Gastrocnemius medialis (tissue), 4 donors: ENCODE measurements at regions not wholly inside any gene's neighbourhood (a gene's known extent, or its start where the extent isn't known, plus 50 kb on each side); places are given as distances from the start of the nearest gene placed in this dataset.

ENCODE experiments used
- ATAC-seq, 2 donors: fragments of 150-250 bp; one replicate each; pipeline ENCODE4 v1.9.1; 2016
- DNase-seq, 2 donors: peaks; one replicate each; pipeline ENCODE4 v3.0.0-alpha.2; 2019
- H3K27ac ChIP-seq, 4 donors: fragments of 200-600 bp; sonication (generic); 1 replicate in 1 of 4; 2 replicates in 3 of 4; pipeline ENCODE4 v1.5.1; 2016 to 2018; ENCODE audit warnings: mild to moderate bottlenecking in 2 of 4, moderate library complexity in 1 of 4
- H3K27me3 ChIP-seq, 3 donors: fragments of 200-600 bp; sonication (generic) in 2 of 3; 1 replicate in 1 of 3; 2 replicates in 2 of 3; pipeline versions ENCODE4 v1.5.1 to v1.6.0; 2016 to 2019; ENCODE audit warnings: mild to moderate bottlenecking in 1 of 3, moderate library complexity in 1 of 3
- H3K36me3 ChIP-seq, 2 donors: fragments of 200-600 bp; sonication (generic) in 1 of 2; one replicate each; pipeline ENCODE4 v1.5.1; 2017 to 2018
- H3K4me1 ChIP-seq, 2 donors: fragments of 200-600 bp; sonication (generic) in 1 of 2; one replicate each; pipeline ENCODE4 v1.5.1; 2016 to 2017; ENCODE audit warnings: mild to moderate bottlenecking in 2 of 2
- H3K4me3 ChIP-seq, 4 donors: fragments of 200-600 bp; sonication (generic) in 3 of 4; 1 replicate in 1 of 4; 2 replicates in 3 of 4; pipeline ENCODE4 v1.5.1; 2016 to 2019; ENCODE audit warnings: mild to moderate bottlenecking in 2 of 4
- H3K9me3 ChIP-seq, 3 donors: fragments of 200-600 bp; sonication (generic) in 2 of 3; 1 replicate in 1 of 3; 2 replicates in 2 of 3; pipeline ENCODE4 v1.5.1; 2016 to 2019
- POLR2A ChIP-seq, 2 donors: fragments of 450-650 bp; IDR thresholded peaks; one replicate each; pipeline ENCODE4 v1.6.1; 2017; ENCODE audit warnings: antibody characterized with exemption in 2 of 2, mild to moderate bottlenecking in 2 of 2, moderate library complexity in 2 of 2
- in situ Hi-C, 4 donors: fragments of 200-750 bp; cut with MboI; loops; one replicate each; pipeline versions ENCODE4 v1.15.0 to v1.8.0; 2017; ENCODE audit warnings: low sequenced_read_pairs in 4 of 4
- intact Hi-C: fragments of 100-400 bp; cut with DNase I; formaldehyde crosslinking; loops from one replicate; pipeline ENCODE4 v1.15.1; 2023; ENCODE audit warnings: low total_unique reads
- TF ChIP-seq, protein P1 (sequence below), 5 experiments: fragments of 450-650 bp in 3 of 5; fragments of 200-600 bp in 2 of 5; sonication (generic) in 2 of 5; IDR thresholded peaks in 4 of 5; conservative IDR thresholded peaks in 1 of 5; 1 replicate in 4 of 5; 2 replicates in 1 of 5; pipeline ENCODE4 v1.5.1; 2016 to 2019; ENCODE audit warnings: antibody characterized with exemption in 5 of 5, mild to moderate bottlenecking in 3 of 5, moderate library complexity in 3 of 5

DNA sequence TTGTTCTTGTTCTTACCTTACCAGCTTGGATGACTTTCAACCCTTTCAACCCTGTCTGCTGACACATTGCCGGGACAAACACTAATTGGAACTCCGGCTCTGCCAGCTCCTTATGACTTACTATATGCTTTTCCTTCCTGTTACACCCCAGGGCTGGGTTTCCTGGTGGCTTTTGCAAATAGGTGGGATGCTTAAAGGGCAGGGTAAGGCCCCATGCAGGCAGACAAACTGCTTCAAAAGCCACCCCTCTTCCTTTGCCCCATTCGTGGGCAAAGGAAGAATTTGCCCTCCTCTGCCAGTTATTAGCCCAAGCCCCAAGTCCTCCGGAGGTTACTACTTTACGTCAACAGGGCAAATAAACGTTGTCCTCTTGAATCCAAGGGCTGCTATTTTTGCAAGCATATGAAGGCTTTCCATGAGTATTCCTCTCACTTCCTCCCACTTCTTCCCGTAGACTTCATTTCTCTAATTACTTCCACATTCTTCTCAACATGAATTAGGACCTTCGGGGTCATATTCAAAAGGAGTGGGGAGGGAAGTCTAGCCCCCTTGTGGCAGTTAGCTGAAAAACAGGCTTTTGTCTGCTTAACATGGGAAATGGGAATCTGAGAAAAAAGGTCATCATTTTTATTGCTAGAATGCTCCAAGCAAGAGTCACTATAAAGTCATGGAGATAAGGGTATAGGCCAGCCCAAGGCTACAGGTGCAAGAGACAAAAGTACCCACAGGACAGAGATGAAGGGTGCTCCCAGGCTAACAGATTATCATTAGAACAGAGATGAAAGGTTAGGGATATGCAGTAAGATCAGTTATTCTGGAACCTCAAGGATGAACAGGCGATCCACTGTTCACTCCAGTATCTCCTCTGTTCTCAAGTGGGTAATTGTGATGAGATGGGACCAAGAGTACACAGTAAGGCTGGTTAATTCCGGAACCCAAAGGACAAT lies 56.3 kb upstream of the FSTL1 start:
- no peaks in the 10 kb centered on the region for H3K27me3 ChIP-seq
- no peak overlapping the region for H3K27ac ChIP-seq
- no peak overlapping the region for H3K4me3 ChIP-seq
- in situ Hi-C loops: loop anchor here in 1 of 4 donors (10.0 kb wide), 1 partner anchor 262 kb away; no protein-coding TSS in a partner anchor
- peaks cover 0 to 3% of the 10 kb centered on the region in 2 donors for H3K4me1 ChIP-seq
- H3K9me3 ChIP-seq: no peaks in the 10 kb centered on the region
- intact Hi-C loops: loop anchor here (2.0 kb wide), 1 partner anchor 88 kb away; no protein-coding TSS in a partner anchor
- DNase-seq: peak in 1 of 2 donors; percentile 15
- TF ChIP-seq, protein P1, sequence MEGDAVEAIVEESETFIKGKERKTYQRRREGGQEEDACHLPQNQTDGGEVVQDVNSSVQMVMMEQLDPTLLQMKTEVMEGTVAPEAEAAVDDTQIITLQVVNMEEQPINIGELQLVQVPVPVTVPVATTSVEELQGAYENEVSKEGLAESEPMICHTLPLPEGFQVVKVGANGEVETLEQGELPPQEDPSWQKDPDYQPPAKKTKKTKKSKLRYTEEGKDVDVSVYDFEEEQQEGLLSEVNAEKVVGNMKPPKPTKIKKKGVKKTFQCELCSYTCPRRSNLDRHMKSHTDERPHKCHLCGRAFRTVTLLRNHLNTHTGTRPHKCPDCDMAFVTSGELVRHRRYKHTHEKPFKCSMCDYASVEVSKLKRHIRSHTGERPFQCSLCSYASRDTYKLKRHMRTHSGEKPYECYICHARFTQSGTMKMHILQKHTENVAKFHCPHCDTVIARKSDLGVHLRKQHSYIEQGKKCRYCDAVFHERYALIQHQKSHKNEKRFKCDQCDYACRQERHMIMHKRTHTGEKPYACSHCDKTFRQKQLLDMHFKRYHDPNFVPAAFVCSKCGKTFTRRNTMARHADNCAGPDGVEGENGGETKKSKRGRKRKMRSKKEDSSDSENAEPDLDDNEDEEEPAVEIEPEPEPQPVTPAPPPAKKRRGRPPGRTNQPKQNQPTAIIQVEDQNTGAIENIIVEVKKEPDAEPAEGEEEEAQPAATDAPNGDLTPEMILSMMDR (IDR thresholded peaks at IDR 0.05 in 4 of 5, conservative IDR thresholded peaks at IDR 0.05 in 1 of 5): peak in 4 of 5 experiments; percentile 37 to 58 (median 48)
- no peak for TF ChIP-seq POLR2A (IDR thresholded peaks at IDR 0.05)
- no peaks in the 10 kb centered on the region for H3K36me3 ChIP-seq
- peak in 1 of 2 donors; percentile 52 for ATAC-seq

DNA sequence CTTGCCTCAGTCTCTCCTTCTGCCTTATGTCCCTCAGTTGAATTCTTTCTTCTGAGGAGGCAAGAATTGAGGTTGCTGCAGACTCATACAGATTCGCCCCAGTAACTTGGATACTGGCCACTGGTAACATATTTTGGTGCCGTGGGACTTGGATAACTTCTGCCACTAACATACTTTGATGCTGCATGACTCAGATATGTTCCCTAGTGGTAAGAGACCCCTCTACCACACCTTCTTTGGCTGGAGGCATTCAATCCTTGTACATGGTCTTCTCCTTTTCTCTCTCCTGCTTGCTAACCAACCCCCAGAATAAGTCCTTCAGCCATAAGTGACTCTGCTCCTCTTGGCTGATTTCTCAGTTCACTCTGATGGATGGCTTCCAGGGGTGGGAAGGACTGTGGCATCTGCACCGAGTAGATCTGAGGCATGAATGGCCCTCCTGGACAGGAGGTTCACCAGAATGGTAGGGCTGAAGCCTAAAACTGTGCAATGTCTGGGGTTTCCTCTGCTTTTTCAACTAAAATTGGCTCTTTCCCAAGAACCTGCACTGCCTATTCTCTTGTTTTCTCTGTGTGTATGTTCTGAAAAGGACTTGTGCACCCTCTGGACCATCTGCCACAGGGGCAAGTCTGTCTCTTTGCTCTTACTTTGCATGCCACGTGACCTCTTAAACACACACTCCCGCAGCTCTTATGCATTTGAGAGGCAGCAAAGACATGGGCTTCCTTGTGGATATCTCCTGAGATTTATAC lies 55.5 kb upstream of the FSTL1 start:
- Histone ChIP-seq H3K36me3 (no peaks in the 10 kb centered on the region), H3K9me3 (no peaks in the 10 kb centered on the region), H3K4me1 (peaks cover 0 to 3% of the 10 kb centered on the region in 2 donors), H3K27ac (no peak overlapping the region), H3K27me3 (no peaks in the 10 kb centered on the region), H3K4me3 (no peak overlapping the region)
- in situ Hi-C loops (loop anchor here in 1 of 4 donors (10.0 kb wide), 1 partner anchor 261 kb away; no protein-coding TSS in a partner anchor), intact Hi-C loops (loop anchor here (2.0 kb wide), 1 partner anchor 87 kb away; no protein-coding TSS in a partner anchor)
- DNase-seq (no peak), ATAC-seq (no peak)
- TF ChIP-seq, protein P1 (IDR thresholded peaks at IDR 0.05 in 4 of 5, conservative IDR thresholded peaks at IDR 0.05 in 1 of 5): no peak
- no peak for TF ChIP-seq POLR2A (IDR thresholded peaks at IDR 0.05)

DNA sequence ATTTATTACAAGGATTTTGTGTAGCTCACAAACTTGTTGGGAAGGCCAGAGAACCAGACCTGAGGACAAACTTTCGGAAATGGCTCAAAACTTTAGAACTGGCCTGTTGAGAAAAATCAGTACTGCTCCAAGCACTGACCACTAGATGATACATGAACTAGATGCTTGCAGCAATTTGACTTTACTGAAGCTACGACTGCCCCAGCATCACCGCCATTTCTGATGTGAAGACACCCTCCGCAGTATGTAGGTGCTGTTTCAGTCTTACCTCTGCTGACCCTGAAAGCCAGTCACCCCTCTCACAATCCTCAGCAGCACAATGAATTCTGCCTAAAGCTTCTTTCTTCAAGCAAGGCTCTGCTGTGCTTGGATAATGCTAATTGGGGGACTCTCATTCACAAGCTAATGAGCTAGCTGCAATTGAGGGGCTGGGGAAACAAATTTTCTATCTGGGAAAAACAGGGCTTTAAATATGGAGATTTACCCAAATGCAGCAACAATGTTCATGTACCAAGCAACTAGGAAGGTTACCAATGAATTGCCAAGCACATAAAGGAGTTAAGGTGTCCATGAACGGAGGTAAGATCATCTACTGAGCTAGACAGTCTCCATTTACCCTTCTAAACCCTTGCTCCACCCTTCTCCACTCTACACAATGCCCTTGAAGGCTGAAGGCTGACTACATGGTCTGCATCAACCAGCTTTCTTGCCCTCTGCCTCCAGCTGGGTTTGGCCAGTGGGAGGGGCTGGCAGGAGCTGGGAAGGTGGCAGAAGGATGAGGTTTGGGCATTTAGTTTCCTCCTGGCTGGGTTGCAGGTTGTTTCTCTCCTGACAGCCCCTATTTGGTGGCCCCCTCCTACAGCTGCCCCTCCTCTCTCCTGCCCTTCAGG lies 53.2 kb upstream of the FSTL1 start:
- H3K9me3 ChIP-seq: no peaks in the 10 kb centered on the region
- intact Hi-C loops: no loop called here
- H3K27ac ChIP-seq: no peak overlapping the region
- ATAC-seq (no peak), DNase-seq (no peak)
- no peaks in the 10 kb centered on the region for H3K36me3 ChIP-seq
- in situ Hi-C loops: loop anchor here in 1 of 4 donors (10.0 kb wide), 1 partner anchor 259 kb away; no protein-coding TSS in a partner anchor
- no peaks in the 10 kb centered on the region for H3K27me3 ChIP-seq
- no peak overlapping the region for H3K4me3 ChIP-seq
- no peak for TF ChIP-seq POLR2A (IDR thresholded peaks at IDR 0.05)
- TF ChIP-seq, protein P1 (IDR thresholded peaks at IDR 0.05 in 4 of 5, conservative IDR thresholded peaks at IDR 0.05 in 1 of 5): no peak
- H3K4me1 ChIP-seq: peaks cover 0 to 3% of the 10 kb centered on the region in 2 donors

DNA sequence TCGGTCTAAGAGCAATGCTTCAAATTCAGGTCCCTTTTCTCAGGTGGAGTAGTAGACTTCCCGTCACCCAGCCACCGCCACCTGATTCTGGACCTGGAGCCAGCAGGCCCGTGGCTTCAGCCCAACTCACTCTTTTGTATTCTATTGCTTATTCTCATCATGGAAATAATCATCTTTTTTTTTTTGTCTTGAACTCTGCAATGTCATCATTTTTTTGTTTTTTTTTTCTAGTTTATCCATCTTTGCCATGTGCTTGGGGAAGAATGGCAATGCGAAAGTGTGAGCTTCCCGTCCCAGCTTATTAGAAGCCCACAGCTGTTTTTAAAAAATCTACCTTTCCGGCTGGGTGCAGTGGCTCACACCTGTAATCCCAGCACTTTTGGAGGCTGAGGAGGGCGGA lies 51.3 kb upstream of the FSTL1 start:
- DNase-seq (no peak), ATAC-seq (no peak)
- no peaks in the 10 kb centered on the region for H3K9me3 ChIP-seq
- no peaks in the 10 kb centered on the region for H3K27me3 ChIP-seq
- H3K4me3 ChIP-seq: no peak overlapping the region
- no peaks in the 10 kb centered on the region for H3K36me3 ChIP-seq
- H3K4me1 ChIP-seq: peaks cover 0 to 3% of the 10 kb centered on the region in 2 donors
- H3K27ac ChIP-seq: no peak overlapping the region
- intact Hi-C loops: no loop called here
- TF ChIP-seq, protein P1 (IDR thresholded peaks at IDR 0.05 in 4 of 5, conservative IDR thresholded peaks at IDR 0.05 in 1 of 5): no peak
- TF ChIP-seq POLR2A (IDR thresholded peaks at IDR 0.05): no peak
- in situ Hi-C loops: loop anchor here in 1 of 4 donors (10.0 kb wide), 1 partner anchor 257 kb away; no protein-coding TSS in a partner anchor
